Transverse colon (tissue), 4 donors: ENCODE measurements at regions not wholly inside any gene's neighbourhood (a gene's known extent, or its start where the extent isn't known, plus 50 kb on each side); places are given as distances from the start of the nearest gene placed in this dataset.

ENCODE experiments used
- DNase-seq: peaks from one replicate; pipeline ENCODE4 v3.0.0-alpha.2; 2019
- H3K27ac ChIP-seq, 4 donors: fragments of 200-600 bp; sonication (generic); 2 replicates each; pipeline ENCODE4 v1.5.1; 2016 to 2018; ENCODE audit warnings: inconsistent platforms in 4 of 4
- H3K27me3 ChIP-seq: fragments of 200-600 bp; sonication (generic); 2 replicates; pipeline ENCODE4 v1.5.1; 2017; ENCODE audit warnings: inconsistent platforms
- H3K36me3 ChIP-seq, 4 donors: fragments of 200-600 bp; sonication (generic); 2 replicates each; pipeline ENCODE4 v1.5.1; 2017 to 2019; ENCODE audit warnings: inconsistent platforms in 4 of 4
- H3K4me1 ChIP-seq, 4 donors: fragments of 200-600 bp; sonication (generic); 2 replicates each; pipeline ENCODE4 v1.5.1; 2017 to 2020; ENCODE audit warnings: inconsistent platforms in 4 of 4
- H3K4me3 ChIP-seq, 4 donors: fragments of 200-600 bp; sonication (generic); 1 replicate in 1 of 4; 2 replicates in 3 of 4; pipeline versions ENCODE4 v1.5.1 to v1.6.1; 2017 to 2019; ENCODE audit warnings: inconsistent platforms in 4 of 4
- H3K9me3 ChIP-seq, 2 donors: fragments of 200-600 bp; sonication (generic); 2 replicates each; pipeline ENCODE4 v1.5.1; 2017 to 2019; ENCODE audit warnings: inconsistent platforms in 2 of 2
- EP300 ChIP-seq: sonication (generic); formaldehyde crosslinking; IDR thresholded peaks from one replicate; pipeline ENCODE4 v1.6.1; 2017; ENCODE audit warnings: antibody characterized with exemption, low read depth
- POLR2A ChIP-seq: fragments of 450-650 bp; IDR thresholded peaks from one replicate; pipeline ENCODE4 v1.6.1; 2016; ENCODE audit warnings: antibody characterized with exemption, mild to moderate bottlenecking, moderate library complexity
- POLR2AphosphoS5 ChIP-seq, 3 donors: sonication (generic); formaldehyde crosslinking; IDR thresholded peaks; one replicate each; pipeline ENCODE4 v1.6.1; 2016; ENCODE audit warnings: antibody characterized with exemption in 3 of 3
- whole genome bisulfite sequencing, 2 donors: methylation state at CpG; one replicate each; pipeline ENCODE4 v1.1.5; 2018; ENCODE audit warnings: low coverage in 1 of 2; 5-methylcytosine and 5-hydroxymethylcytosine counted together
- in situ Hi-C, 4 donors: fragments of 200-750 bp; cut with MboI; loops; one replicate each; pipeline versions ENCODE4 v1.15.0 to v1.15.1; 2017; ENCODE audit warnings: low sequenced_read_pairs in 3 of 4, low pct_ligation_motif_present in 1 of 4, low pct_unique_long_range_greater_than_20kb in 1 of 4
- intact Hi-C: fragments of 100-400 bp; cut with DNase I; formaldehyde crosslinking; loops from one replicate; pipeline ENCODE4 v1.15.1; 2023; ENCODE audit warnings: low total_unique reads
- TF ChIP-seq, protein P1 (sequence below), 5 experiments: fragments of 200-600 bp in 3 of 5; fragments of 450-650 bp in 2 of 5; sonication (generic) in 3 of 5; IDR thresholded peaks; 1 replicate in 2 of 5; 2 replicates in 3 of 5; pipeline ENCODE4 v1.5.1; 2016 to 2017; ENCODE audit warnings: antibody characterized with exemption in 5 of 5, inconsistent platforms in 3 of 5, mild to moderate bottlenecking in 2 of 5, moderate library complexity in 1 of 5

DNA sequence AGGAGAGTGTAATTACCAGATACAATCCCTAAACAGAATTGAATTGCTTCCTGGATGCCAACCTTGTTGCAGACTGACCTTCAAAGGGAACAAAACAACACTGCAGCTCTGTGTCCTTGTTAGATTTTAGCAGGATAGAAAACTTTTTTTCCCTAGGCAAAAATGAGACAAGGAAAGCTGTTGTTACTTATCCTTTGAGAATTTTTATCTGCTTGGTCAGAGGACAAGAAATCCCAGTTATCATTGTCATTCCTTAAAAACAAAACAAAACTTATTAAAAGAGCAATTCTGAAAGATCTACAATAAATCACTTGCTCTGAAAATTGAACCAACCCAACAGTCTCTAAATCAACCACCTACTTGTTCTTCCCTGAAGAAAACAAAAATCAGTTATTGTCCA lies 652.6 kb downstream of the REEP3 start:
- Histone ChIP-seq H3K9me3 (no peaks in the 10 kb centered on the region), H3K27ac (no peak overlapping the region), H3K36me3 (no peaks in the 10 kb centered on the region), H3K4me1 (peaks cover 0 to 5% (median 0%) of the 10 kb centered on the region in 4 donors), H3K27me3 (no peaks in the 10 kb centered on the region), H3K4me3 (no peak overlapping the region)
- TF ChIP-seq EP300 (no peak), POLR2AphosphoS5 (IDR thresholded peaks at IDR 0.05) (no peak), POLR2A (no peak)
- TF ChIP-seq, protein P1, sequence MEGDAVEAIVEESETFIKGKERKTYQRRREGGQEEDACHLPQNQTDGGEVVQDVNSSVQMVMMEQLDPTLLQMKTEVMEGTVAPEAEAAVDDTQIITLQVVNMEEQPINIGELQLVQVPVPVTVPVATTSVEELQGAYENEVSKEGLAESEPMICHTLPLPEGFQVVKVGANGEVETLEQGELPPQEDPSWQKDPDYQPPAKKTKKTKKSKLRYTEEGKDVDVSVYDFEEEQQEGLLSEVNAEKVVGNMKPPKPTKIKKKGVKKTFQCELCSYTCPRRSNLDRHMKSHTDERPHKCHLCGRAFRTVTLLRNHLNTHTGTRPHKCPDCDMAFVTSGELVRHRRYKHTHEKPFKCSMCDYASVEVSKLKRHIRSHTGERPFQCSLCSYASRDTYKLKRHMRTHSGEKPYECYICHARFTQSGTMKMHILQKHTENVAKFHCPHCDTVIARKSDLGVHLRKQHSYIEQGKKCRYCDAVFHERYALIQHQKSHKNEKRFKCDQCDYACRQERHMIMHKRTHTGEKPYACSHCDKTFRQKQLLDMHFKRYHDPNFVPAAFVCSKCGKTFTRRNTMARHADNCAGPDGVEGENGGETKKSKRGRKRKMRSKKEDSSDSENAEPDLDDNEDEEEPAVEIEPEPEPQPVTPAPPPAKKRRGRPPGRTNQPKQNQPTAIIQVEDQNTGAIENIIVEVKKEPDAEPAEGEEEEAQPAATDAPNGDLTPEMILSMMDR (IDR thresholded peaks at IDR 0.05), result no peak
- no peak for DNase-seq
- intact Hi-C loops (no loop called here), in situ Hi-C loops (no loop called here)

DNA sequence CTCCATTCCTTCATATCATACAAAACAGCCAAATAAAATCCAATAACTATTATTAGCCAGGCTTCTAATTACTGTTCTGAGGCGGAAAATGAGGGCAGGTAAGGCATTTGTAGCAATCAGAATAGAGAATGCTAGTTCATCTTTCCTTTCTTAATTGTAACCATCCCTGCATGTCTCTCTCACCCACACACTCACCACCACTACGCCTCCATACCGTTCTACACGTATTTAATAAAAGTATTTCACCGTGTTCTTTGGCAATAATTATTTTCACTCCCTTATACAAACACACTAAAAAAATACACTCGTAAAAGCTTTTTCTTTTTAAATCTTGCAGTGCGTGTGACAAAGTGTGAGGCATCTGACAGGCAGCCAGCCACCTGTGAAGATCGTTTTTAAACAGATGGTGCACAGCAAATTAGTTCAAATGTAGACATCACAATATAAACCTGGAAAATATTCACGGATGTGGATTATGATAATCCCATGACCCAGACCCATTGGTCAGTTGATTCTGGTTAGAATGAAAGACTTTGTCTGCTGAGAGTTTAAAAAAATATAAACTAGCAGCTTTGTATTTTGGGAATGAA lies 653.6 kb downstream of the REEP3 start:
- Histone ChIP-seq H3K27ac (no peak overlapping the region), H3K27me3 (no peaks in the 10 kb centered on the region), H3K36me3 (no peaks in the 10 kb centered on the region), H3K4me1 (peaks cover 0 to 5% (median 0%) of the 10 kb centered on the region in 4 donors), H3K4me3 (no peak overlapping the region), H3K9me3 (no peaks in the 10 kb centered on the region)
- WGBS, 2 donors, result 57 to 71% methylated on average over 9 of the region's 9 CpGs
- DNase-seq, result no peak
- intact Hi-C loops (no loop called here), in situ Hi-C loops (no loop called here)
- TF ChIP-seq EP300, result no peak
- no peak for TF ChIP-seq POLR2AphosphoS5 (IDR thresholded peaks at IDR 0.05)
- TF ChIP-seq POLR2A, result no peak
- TF ChIP-seq, protein P1 (IDR thresholded peaks at IDR 0.05), result no peak

DNA sequence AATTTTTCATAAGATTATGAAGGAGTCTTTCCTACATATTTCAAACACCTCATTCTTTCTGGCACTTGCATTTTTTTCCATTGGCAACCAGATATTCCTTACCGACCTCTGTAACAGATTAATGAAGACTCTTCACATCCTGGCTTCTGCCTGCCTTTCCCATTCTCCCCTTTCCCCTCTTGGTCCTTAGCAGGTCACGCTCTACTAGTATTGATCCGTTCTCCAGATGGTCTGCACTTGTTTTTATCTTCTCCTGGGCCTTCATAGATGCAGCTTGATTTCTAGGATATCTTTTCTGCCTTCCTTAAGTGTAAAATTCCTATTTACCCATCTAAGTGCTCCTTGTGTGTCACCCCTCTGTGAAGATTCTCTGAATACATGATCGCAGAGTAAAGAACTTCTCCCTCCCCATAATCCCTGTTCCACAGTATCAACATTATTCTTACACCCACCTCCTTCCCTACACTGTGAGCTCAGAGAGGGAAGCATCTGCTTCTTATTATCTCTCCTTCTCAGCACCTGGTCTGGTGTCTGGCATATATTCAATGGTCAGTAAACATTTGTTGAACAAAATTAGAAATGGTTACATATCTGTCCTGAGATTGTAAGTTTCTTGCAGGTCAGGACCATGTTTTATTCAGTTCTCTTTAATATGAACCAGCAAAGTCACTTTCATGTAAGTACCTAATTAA lies 654.2 kb downstream of the REEP3 start:
- WGBS, 2 donors, result 81 to 86% methylated on average over 4 of the region's 4 CpGs
- DNase-seq, result no peak
- in situ Hi-C loops, result no loop called here
- TF ChIP-seq POLR2A, result no peak
- no peak overlapping the region for H3K4me3 ChIP-seq
- H3K9me3 ChIP-seq, result no peaks in the 10 kb centered on the region
- no peaks in the 10 kb centered on the region for H3K27me3 ChIP-seq
- H3K4me1 ChIP-seq, result peaks cover 0 to 5% (median 0%) of the 10 kb centered on the region in 4 donors
- no peak overlapping the region for H3K27ac ChIP-seq
- H3K36me3 ChIP-seq, result no peaks in the 10 kb centered on the region
- intact Hi-C loops, result no loop called here

DNA sequence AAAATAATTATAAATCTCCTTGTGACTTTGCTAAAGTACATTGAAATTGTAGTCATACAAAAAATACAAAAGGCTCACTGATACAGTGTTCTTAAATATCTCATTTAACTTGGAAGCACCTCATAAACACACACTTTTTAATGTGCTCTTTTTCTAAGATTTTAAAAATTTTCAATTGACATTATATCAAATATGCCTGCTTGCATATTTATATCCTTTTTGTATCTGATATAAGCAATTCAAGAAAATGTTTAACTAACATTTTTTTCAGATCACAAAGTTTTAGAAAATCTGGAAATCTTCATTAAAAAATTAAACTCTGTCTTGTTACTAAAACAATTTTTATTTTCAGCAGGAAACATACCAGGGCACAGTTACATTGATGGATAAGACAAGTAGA lies 661.5 kb downstream of the REEP3 start:
- no peaks in the 10 kb centered on the region for H3K9me3 ChIP-seq
- DNase-seq, result no peak
- no peaks in the 10 kb centered on the region for H3K36me3 ChIP-seq
- no peak overlapping the region for H3K27ac ChIP-seq
- in situ Hi-C loops, result no loop called here
- no peaks in the 10 kb centered on the region for H3K27me3 ChIP-seq
- no peaks in the 10 kb centered on the region for H3K4me1 ChIP-seq
- no peak overlapping the region for H3K4me3 ChIP-seq
- intact Hi-C loops, result loop anchor here (5.0 kb wide), 1 partner anchor 65 kb away; no protein-coding TSS in a partner anchor
- TF ChIP-seq POLR2A, result no peak
- TF ChIP-seq, protein P1 (IDR thresholded peaks at IDR 0.05), result no peak
- TF ChIP-seq POLR2AphosphoS5 (IDR thresholded peaks at IDR 0.05), result no peak
- no peak for TF ChIP-seq EP300

DNA sequence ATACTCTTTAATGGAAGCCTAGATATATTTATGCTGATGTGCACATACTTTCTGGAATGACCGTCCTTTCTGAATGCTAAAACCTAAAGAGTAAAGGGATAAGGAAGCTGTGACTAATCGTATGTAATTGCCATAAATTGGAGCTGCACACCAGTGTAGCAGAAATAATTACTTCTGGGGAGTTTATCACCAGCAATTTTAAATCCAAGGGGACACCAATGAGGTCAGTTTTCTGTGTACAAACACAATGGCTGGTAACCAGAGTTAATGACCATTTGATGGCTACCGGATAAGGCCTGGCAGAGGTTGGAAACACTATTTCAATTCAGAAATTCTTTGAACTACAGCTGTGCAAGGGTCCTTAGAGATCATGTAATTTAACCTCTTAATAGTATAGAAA lies 670.1 kb downstream of the REEP3 start:
- Histone ChIP-seq H3K27me3 (no peaks in the 10 kb centered on the region), H3K4me3 (no peak overlapping the region), H3K9me3 (no peaks in the 10 kb centered on the region), H3K4me1 (no peaks in the 10 kb centered on the region), H3K27ac (no peak overlapping the region), H3K36me3 (no peaks in the 10 kb centered on the region)
- in situ Hi-C loops (no loop called here), intact Hi-C loops (no loop called here)
- TF ChIP-seq, protein P1 (IDR thresholded peaks at IDR 0.05), result no peak
- no peak for TF ChIP-seq POLR2A
- TF ChIP-seq EP300, result no peak
- TF ChIP-seq POLR2AphosphoS5 (IDR thresholded peaks at IDR 0.05), result no peak
- DNase-seq, result no peak
- WGBS, 2 donors, result 66 to 91% methylated on average over 3 of the region's 3 CpGs
